HUDEP-2 (cell line): ENCODE measurements at regions not wholly inside any gene's neighbourhood (a gene's known extent, or its start where the extent isn't known, plus 50 kb on each side); places are given as distances from the start of the nearest gene placed in this dataset.
"Not testable (repeated sequence)": the region's sequence is repeated elsewhere in the genome, so short reads cannot be mapped to it uniquely, and the experiment has no call there.

Experiments used
- DNase-seq, 76 experiments: peaks; one replicate each; lab custom pipeline; 2025; ENCODE audit not compliant: unreplicated experiment in 76 of 76; lab: John Stamatoyannopoulos, UW

DNA sequence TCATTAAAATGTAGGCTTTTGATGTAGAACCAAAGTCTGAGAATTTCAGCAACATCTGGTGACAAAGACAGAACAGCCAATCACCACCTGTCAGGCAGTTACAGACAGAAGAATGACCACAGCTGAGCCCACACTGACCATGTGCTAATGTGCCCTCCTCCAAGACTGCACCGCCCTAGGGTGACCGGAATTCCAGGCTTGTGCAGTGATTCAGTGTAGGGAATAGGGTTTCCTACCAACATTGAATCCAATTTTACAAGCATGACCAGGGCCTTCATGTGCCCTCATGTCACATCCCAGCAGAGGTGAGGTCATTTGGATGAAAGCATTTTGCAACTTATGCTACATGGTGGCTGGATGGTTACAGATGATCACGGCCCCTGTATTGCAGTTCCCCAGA, 412.5 kb downstream of the SOX2 start:
- DNase-seq, result no peak

- no peak for DNase-seq
These were observed 413.0 kb downstream of the SOX2 start for GRCh38 chr3:182124716-182125115.

DNA sequence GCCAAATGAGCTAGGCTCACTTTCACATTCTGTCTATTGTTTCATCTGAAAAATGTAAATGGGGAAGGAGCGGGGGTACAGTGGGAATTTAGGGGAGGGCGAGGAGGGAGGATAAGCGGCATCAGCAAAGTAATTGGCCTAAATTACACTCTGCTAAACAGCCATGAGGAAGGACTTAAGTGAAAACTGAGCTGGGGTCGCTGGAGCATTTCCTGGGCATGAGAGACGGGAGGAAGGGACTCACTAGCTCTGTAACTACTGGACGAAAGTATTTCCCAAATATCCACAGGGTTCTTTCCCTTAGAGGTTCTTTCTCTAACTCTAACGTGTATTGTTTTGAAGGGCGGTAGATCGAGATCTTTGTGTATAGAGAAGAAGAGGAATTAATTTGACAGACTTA, 418.0 kb downstream of the SOX2 start:
- no peak for DNase-seq

- no peak for DNase-seq
These were observed 422.0 kb downstream of the SOX2 start for GRCh38 chr3:182133752-182134151.

- no peak for DNase-seq
These were observed 423.3 kb downstream of the SOX2 start for GRCh38 chr3:182135056-182135455.

- no peak for DNase-seq
These were observed 424.5 kb downstream of the SOX2 start for GRCh38 chr3:182136008-182136910.

- DNase-seq, result no peak
These were observed 426.7 kb downstream of the SOX2 start for GRCh38 chr3:182138393-182138792.

DNA sequence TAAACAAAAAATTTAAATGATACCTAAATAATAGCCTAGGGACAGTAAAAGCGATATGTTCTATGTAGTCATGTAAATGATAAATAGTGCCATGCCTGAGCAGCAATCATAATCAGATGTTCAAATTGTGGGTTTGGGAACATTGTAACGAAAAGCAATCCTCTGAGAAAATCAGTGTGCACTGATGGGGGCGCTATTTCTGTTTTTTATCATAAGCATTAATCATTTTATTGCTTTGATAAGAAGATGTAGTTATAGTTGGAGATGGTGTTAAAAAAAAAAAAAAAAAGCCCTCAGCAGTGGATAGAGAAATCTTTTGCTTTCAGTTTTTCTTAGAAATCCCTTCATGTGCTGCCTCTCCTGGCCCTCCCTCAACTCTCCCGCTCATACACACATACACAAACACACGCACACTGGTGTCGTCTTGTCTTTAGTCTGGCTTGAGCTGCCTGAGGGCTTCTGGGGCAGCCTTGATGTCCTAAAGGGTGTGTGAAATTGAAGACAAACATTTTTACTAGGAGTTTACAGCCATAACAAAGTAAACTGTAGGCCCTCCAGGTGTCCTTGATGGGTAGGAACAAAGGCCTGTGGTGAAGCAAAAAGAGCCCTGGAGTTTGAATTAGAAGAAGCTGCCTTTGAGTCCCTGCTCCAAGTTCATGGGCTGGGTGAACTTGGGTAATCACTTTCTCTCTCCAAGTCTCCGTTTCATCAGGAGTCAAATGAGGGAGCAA, 428.1 kb downstream of the SOX2 start:
- no peak for DNase-seq

- DNase-seq, result no peak
These were observed 431.2 kb downstream of the SOX2 start for GRCh38 chr3:182142928-182143327.

DNA sequence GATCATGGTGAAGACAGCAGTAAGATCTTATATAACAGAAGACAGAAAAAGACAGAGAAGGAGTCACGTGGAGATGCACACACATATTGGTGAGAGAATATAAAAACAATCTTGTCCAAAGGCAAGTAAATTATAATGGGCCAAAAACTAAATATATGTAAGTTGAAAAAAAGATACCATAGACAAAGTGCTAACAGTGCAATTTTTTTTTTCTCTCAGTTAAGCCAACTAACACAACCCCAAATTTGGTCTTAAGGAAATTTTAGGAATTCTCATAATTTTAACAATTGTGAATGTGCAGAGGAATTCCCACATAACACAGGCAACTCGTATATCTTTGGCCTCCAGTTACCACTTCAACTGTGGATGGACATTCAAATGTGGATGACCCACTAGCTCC, 432.2 kb downstream of the SOX2 start:
- DNase-seq, result no peak

GRCh38 chr3:182148360-182148759, 436.6 kb downstream of the SOX2 start:
- DNase-seq, result no peak

GRCh38 chr3:182149594-182149993, 437.9 kb downstream of the SOX2 start:
- DNase-seq, result no peak

GRCh38 chr3:182156326-182156725, 444.6 kb downstream of the SOX2 start:
- not testable (repeated sequence) for DNase-seq

- no peak for DNase-seq
These were observed 453.5 kb downstream of the SOX2 start for GRCh38 chr3:182165234-182165633.

- DNase-seq, result no peak
These were observed 460.8 kb downstream of the SOX2 start for GRCh38 chr3:182172534-182172933.

GRCh38 chr3:182178488-182179200, 466.9 kb downstream of the SOX2 start:
- no peak for DNase-seq

DNA sequence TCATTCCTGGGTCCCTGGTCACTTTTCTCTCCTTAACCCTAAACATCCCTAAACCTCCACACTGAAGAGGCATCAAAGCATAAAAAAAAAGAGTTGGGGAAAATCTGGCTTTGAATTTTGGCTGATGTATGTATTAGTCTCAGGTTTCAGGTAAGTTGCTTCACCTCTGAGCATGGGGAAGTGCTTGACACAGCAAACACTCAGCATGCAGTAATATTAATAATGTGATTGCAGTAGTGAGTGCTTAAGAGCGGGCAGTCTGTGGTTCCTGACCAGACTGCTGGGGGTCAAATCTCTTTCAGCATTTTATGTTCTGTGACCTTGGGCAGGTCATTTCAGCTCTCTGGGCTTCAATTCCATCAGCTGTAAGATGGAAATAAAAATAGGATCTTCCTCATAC, 467.9 kb downstream of the SOX2 start:
- no peak for DNase-seq

DNA sequence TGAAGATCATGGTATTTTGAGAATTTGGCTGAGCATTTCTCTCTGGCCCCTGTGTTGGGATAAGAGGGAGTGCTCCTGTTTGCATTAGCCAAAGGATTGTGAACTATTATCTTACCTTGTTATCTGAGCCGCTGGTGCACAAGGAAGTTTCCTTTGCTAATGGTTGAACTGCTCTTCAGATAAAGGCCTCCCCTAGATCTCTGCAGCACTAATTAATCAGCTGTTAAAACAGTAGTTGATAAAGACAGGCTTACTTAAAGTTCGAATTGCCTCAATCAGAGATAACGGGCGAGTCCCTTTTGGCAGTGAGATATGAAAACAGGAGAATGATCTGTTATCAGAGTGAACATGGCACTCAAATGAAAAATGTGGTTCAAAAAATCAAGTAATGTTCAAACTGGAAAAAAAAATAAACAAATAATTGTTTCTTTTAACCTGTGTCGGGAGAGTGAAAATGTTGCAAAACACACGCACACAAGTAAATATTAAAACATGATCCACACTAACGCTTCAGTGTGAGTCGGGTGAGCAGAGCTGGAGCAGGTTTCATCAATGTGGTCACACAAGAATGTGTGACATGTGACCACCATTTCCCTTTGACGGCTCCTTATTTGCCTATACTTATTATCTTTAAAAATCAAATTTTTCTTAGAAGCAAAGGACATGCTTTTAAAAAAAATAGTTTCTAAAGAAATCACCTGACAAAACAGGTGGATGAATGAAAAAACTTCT, 469.1 kb downstream of the SOX2 start:
- no peak for DNase-seq

GRCh38 chr3:182182531-182182968, 470.8 kb downstream of the SOX2 start:
- DNase-seq, result no peak

DNA sequence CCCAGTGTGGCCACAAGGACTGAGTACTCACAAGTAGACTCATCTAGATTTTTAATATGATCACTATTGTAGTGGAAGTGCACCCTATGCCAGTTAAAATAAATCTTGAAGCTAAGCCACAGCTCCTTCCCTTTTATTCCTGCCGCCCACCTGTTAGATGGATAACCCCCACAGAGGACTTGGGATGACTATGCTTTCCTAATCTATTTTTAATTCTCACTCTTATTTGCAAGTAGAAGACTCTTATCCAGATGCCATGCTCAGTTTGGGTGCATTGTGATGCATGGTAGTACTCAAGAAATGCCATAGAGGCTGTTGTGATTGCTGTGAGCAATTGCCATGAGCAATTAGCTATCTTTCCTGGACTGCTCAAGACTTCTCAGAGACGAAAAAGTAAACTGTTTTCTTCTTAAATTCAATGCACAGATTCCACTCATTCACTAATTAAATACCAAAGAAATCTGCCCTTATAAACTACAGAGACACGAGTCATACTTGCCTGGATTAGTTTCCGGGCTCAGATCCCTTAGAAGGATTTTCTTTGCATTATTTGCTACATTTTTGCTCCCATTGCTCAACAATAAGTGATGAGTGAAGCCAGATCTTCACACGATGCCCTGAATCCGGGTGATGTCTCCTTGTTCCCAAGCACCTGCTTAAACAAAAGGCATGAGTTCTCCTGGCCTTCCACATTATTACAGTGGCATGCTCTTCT, 472.1 kb downstream of the SOX2 start:
- no peak for DNase-seq
